ENCODE measurements at regions not wholly inside any gene's neighbourhood (a gene's known extent, or its start where the extent isn't known, plus 50 kb on each side); places are given as distances from the start of the nearest gene placed in this dataset.

DNA sequence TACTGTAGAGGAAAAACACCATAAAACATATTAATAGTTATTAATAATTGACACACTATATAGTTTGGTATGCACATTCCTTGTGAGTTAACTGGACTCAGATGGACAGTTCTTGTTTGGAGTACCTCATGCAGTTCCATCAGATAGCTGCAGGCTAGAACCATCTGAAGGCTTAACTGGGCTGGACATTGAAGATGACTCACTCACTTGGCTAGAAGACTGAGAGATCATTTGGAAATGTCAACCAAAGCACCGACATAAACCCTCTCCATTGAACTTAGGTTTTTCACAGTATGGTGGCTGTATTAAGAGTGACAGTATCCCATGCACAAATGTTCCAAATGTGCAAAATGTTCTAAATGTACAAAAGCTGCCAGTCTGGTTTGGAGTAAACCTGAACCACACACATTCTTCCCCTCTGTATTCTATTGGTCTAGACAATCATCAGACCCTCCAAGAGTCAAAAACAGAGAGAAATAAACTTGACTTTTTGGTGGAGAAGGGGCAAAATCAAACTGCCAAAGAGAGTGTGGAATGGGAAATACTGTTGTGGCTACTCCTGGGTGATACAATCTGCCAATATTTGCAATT is 708.4 kb downstream of the KCNT2 start:
- BruUV-seq (replicated peaks): no TSS peak
- H3K36me3 ChIP-seq (ENCODE audit: insufficient read depth, low read length): no peaks in the 10 kb centered on the region
- ChIA-PET CTCF (ENCODE audit: unreplicated experiment) (no interaction called here), POLR2A (interaction anchor here (0.6 kb wide), 1 partner anchor 10 kb away, joined by 3 read pairs; no protein-coding TSS in a partner anchor)
- no peaks in the 10 kb centered on the region for H3K79me2 ChIP-seq (ENCODE audit: insufficient read depth, low read depth, low read length)
- no peak overlapping the region for H3K4me2 ChIP-seq (ENCODE audit: low read length)
- H3K4me1 ChIP-seq (ENCODE audit: insufficient read depth, low read length, poor library complexity, severe bottlenecking): no peaks in the 10 kb centered on the region
- no peak overlapping the region for H3K27ac ChIP-seq (ENCODE audit: low read depth, low read length, poor library complexity, severe bottlenecking)
- H3K9me2 ChIP-seq (ENCODE audit: insufficient read depth, low read length): no peaks in the 10 kb centered on the region
- intact Hi-C loops (cut with micrococcal nuclease; ENCODE audit: unreplicated experiment): no loop called here
- H3K9me3 ChIP-seq (ENCODE audit: low read length): no peaks in the 10 kb centered on the region
- no peak for TF ChIP-seq EZH2phosphoT487 (IDR thresholded peaks at IDR 0.05; ENCODE audit: borderline replicate concordance, low read depth, low read length)
- TF ChIP-seq, protein P1, sequence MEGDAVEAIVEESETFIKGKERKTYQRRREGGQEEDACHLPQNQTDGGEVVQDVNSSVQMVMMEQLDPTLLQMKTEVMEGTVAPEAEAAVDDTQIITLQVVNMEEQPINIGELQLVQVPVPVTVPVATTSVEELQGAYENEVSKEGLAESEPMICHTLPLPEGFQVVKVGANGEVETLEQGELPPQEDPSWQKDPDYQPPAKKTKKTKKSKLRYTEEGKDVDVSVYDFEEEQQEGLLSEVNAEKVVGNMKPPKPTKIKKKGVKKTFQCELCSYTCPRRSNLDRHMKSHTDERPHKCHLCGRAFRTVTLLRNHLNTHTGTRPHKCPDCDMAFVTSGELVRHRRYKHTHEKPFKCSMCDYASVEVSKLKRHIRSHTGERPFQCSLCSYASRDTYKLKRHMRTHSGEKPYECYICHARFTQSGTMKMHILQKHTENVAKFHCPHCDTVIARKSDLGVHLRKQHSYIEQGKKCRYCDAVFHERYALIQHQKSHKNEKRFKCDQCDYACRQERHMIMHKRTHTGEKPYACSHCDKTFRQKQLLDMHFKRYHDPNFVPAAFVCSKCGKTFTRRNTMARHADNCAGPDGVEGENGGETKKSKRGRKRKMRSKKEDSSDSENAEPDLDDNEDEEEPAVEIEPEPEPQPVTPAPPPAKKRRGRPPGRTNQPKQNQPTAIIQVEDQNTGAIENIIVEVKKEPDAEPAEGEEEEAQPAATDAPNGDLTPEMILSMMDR (conservative IDR thresholded peaks at IDR 0.05; ENCODE audit: low read length): no peak
- H2AFZ ChIP-seq (ENCODE audit: low read length): no peak overlapping the region
- no peaks in the 10 kb centered on the region for H4K20me1 ChIP-seq (ENCODE audit: insufficient read depth, low read length)
- DNase-seq (ENCODE audit: low spot score): no peak
- H3K4me3 ChIP-seq (ENCODE audit: low read depth, low read length, poor library complexity, severe bottlenecking): no peak overlapping the region

DNA sequence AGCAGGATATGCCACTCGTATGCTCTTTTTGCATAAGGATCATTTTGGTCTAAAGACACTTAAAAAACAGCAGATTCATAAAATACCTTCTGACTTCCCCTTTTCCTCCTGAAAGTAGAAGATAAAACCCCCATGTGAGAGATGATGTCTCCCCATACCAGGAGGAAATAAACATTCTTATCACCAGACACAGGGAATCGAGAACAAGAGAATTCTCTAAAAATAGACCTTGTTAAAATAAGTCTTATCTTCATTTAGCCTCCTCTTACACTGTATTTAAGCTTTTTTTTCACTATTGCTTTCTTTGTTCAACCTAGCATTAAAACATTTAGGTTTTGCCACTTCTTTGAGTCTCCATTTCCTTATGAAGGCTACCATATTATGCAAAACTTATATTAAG is 709.3 kb downstream of the KCNT2 start:
- no peak overlapping the region for H3K4me2 ChIP-seq (ENCODE audit: low read length)
- H3K9me2 ChIP-seq (ENCODE audit: insufficient read depth, low read length): no peaks in the 10 kb centered on the region
- ChIA-PET CTCF (ENCODE audit: unreplicated experiment) (no interaction called here), POLR2A (no interaction called here)
- H3K27ac ChIP-seq (ENCODE audit: low read depth, low read length, poor library complexity, severe bottlenecking): no peak overlapping the region
- H4K20me1 ChIP-seq (ENCODE audit: insufficient read depth, low read length): no peaks in the 10 kb centered on the region
- H3K36me3 ChIP-seq (ENCODE audit: insufficient read depth, low read length): no peaks in the 10 kb centered on the region
- no peak for DNase-seq (ENCODE audit: low spot score)
- no peak overlapping the region for H3K4me3 ChIP-seq (ENCODE audit: low read depth, low read length, poor library complexity, severe bottlenecking)
- no peaks in the 10 kb centered on the region for H3K4me1 ChIP-seq (ENCODE audit: insufficient read depth, low read length, poor library complexity, severe bottlenecking)
- intact Hi-C loops (cut with micrococcal nuclease; ENCODE audit: unreplicated experiment): no loop called here
- H2AFZ ChIP-seq (ENCODE audit: low read length): no peak overlapping the region
- BruUV-seq (replicated peaks): no TSS peak
- TF ChIP-seq EZH2phosphoT487 (IDR thresholded peaks at IDR 0.05; ENCODE audit: borderline replicate concordance, low read depth, low read length): no peak
- TF ChIP-seq, protein P1 (conservative IDR thresholded peaks at IDR 0.05; ENCODE audit: low read length): no peak
- no peaks in the 10 kb centered on the region for H3K9me3 ChIP-seq (ENCODE audit: low read length)
- no peaks in the 10 kb centered on the region for H3K79me2 ChIP-seq (ENCODE audit: insufficient read depth, low read depth, low read length)

DNA sequence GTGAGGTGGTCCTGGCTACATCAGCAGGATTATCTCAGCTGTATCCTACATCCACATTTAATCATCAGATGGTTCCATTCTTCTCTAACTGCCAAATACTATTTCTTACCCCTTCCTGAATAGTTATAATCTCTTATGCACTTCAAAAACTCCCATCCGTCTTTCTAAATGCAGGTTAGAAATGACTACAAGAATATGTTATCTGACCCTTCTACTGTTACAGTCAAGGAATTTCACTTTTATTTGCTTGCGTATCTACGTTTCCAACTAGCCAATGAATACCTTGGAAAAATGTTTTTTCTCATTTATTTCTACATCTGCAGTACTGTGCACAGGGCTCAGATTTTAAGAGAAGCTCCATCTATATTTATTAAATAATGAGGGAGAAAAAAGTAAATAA is 709.9 kb downstream of the KCNT2 start:
- Histone ChIP-seq H3K36me3 (ENCODE audit: insufficient read depth, low read length) (no peaks in the 10 kb centered on the region), H4K20me1 (ENCODE audit: insufficient read depth, low read length) (no peaks in the 10 kb centered on the region), H3K27ac (ENCODE audit: low read depth, low read length, poor library complexity, severe bottlenecking) (no peak overlapping the region), H3K9me2 (ENCODE audit: insufficient read depth, low read length) (no peaks in the 10 kb centered on the region), H2AFZ (ENCODE audit: low read length) (no peak overlapping the region), H3K4me2 (ENCODE audit: low read length) (no peak overlapping the region), H3K9me3 (ENCODE audit: low read length) (no peaks in the 10 kb centered on the region), H3K4me3 (ENCODE audit: low read depth, low read length, poor library complexity, severe bottlenecking) (no peak overlapping the region), H3K4me1 (ENCODE audit: insufficient read depth, low read length, poor library complexity, severe bottlenecking) (no peaks in the 10 kb centered on the region), H3K79me2 (ENCODE audit: insufficient read depth, low read depth, low read length) (no peaks in the 10 kb centered on the region)
- DNase-seq (ENCODE audit: low spot score): no peak
- POLR2A ChIA-PET: interaction anchor here (0.8 kb wide), 1 partner anchor 155 kb away, joined by 3 read pairs; no protein-coding TSS in a partner anchor
- TF ChIP-seq, protein P1 (conservative IDR thresholded peaks at IDR 0.05; ENCODE audit: low read length): no peak
- no peak for TF ChIP-seq EZH2phosphoT487 (IDR thresholded peaks at IDR 0.05; ENCODE audit: borderline replicate concordance, low read depth, low read length)
- intact Hi-C loops (cut with micrococcal nuclease; ENCODE audit: unreplicated experiment): no loop called here
- CTCF ChIA-PET (ENCODE audit: unreplicated experiment): no interaction called here
- no TSS peak for BruUV-seq (replicated peaks)
